Esophagus mucosa (tissue), 1 donor: ENCODE measurements at regions not wholly inside any gene's neighbourhood (a gene's known extent, or its start where the extent isn't known, plus 50 kb on each side); places are given as distances from the start of the nearest gene placed in this dataset.
"Not testable (repeated sequence)": the region's sequence is repeated elsewhere in the genome, so short reads cannot be mapped to it uniquely, and the experiment has no call there.

Experiments
- ATAC-seq: fragments of 200-7000 bp; cut with Tn5 transposase; one replicate; pipeline ENCODE4 v1.9.1; 2020
- donor health status: DM: yes; HTN: yes; CAD: no.

DNA sequence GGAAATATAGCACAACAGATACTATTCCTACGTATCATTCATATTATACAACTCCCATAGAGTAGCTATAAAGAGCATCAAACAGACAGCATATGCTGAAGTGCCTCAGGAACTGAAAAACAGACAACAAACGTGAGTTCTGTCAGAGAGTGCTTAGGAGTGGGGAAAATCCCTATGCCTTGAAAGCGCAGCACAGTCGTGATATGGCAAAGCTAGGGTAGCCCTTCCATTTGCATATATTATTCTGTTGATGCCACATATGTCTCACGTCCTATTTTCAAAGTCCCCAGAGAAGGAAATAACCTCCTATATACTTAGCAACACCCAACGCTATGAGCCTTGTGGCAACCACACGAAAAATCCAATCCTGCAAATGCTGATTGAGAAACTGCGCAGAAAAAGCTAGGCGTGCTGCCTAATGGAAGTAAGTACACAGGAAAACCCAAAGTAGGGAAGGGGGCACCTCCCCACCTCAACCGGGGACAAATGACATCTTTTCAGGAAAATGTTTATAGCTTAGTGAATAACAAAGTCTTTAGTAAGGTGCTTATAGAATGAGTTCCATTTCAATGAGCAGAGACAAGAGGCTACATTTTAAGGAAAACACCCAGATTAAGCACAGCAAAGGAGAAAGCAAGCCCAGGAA, 105.1 kb downstream of the MED10 start:
- no peak for ATAC-seq

DNA sequence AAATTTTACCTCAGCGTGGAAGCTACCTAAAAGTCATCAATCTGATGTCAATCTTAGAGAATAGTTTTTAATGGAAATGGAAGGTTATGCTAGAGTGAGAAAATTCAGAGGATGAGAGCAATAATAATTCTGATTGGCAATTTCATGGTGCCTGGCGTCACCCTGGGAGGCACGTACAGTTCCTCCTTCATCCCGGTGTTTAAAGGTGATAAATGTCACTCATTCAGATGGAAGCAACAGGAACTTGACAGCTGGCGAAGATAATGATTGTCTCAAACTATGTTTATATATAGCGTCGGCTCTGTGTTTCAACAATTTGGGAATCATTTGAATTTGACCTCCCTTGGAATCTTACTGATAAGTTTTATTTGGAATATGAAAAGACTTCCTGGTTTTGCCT, 108.4 kb downstream of the MED10 start:
- ATAC-seq, result no peak

DNA sequence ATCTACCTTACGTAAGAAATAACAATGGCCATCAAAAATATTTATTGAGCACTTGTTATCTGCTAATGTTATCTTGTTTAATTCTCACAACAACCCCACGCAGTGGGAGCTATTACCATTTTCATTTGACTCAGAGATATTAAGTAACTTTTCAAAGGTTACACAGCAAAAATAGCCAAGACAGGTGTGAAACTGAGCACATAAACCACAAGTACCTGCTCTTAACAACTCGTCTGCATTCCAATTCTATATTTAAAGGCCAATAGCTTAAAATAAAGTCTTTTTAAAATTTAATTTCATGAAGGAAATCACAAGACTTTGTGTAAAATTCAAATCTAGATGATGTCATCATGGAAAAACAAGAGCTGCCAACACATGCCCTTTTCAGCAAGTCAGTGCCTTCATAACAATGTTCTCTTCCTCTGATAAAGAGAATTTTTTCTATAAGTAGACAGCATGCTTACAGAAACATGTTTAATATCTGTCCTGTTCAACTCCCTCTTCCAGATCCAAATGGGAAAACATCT, 111.6 kb downstream of the MED10 start:
- no peak for ATAC-seq

DNA sequence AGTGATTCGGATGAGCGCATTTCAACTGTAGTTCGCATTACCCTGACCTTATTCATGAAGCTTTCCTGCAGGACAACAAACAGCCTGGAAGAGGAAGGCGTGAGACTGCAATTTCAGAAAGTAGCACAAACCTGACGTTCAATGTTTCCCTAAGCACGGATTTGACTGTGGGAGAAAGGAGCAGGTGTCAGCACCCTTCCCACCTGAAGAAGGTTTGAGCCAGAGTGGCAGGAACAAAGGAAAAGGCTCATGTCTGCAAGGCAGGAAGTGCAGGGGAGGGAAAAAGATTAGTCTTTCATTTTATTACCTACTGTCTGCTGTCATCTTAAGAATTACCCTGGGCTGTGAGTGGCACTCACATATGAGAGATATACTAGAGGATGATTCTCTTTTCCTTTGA, 114.0 kb downstream of the MED10 start:
- no peak for ATAC-seq

DNA sequence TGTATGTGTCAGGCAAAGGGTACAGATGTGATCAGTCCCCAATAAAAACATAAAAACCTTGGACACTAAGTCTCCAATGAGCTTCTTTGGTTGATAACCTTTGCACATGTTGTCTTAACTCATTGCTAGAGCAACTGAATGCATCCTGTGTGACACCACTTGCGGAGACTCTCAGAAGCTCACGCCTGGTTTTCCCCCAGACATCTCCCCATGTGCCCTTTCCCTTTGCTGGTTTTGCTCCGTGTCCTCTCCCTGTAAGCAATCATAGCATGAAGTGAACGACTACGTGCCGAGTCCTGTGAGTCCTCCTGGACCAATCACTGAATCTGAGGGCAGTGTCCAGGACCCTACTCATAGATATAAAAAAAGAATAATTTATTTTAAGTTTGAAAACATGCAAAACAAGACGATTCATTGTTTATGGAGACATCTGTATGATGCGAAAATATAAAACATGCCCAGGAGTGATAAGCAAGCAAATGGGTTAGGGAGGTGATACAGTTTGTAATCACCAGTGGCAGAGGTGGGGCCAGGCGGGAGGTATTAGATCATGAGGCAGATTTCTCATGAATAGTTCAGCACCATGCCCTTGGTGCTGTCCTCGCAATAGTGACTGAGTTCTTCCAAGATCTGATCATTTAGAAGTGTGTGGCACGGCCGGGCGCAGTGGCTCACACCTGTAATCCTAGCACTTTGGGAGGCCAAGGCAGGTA, 115.5 kb downstream of the MED10 start:
- no peak for ATAC-seq

DNA sequence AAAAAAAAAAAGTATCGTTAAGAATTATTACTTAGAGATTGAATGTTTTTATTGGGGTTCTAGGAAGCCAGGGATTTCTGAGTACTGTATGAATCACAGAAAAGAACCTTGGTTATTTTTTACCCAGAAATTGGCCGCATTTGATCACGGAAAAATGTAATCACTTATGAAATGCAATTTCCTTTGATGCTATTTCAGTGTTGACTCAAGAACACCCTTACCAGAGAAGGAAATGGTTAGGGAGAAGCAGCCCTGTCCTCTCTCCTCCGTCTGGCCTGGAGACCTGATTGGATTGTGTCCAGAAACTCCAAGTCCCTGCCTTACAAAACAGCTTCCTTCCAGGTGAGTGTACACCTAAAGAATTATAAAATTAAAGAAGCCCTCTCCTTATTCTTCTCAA, 116.7 kb downstream of the MED10 start:
- ATAC-seq, result peak; percentile 55

DNA sequence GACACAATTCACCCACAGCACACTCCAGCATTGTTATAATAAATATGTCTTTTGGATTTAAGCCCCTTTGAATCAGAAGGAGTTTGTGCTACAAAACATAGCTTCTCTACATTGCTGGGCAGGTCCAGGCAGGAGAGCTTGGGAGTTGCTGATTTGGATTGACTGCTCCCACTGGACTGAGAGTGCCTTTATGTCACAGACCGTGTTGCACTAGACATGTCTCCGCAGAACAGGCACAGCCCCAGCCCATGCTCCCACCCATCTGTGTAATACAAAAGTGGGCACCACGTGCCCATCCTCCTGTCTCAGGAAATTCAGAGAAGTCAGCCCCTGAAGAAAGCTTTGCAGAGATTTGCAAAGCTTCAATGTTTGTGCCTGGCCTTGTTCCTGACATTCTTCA, 117.1 kb downstream of the MED10 start:
- peak; percentile 86 for ATAC-seq

DNA sequence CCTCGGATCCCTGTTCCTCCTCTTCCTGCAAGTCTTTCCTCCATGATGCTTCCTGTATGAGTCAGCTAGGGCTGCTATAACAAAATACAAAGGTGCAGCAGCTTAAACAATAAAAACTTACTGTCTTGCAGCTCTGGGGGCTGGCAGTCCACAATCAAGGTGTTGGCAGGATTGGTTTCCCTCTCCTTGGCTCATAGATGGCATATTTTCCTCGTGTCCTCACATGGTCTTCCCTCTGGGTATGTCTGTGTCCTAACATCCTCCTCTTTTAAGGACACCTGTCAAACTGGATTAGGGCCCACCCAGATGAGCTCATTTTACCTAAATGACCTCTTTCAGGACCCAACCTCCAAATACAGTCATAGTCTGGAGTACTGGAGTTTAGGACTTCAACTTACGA, 117.5 kb downstream of the MED10 start:
- peak; percentile 80 for ATAC-seq

DNA sequence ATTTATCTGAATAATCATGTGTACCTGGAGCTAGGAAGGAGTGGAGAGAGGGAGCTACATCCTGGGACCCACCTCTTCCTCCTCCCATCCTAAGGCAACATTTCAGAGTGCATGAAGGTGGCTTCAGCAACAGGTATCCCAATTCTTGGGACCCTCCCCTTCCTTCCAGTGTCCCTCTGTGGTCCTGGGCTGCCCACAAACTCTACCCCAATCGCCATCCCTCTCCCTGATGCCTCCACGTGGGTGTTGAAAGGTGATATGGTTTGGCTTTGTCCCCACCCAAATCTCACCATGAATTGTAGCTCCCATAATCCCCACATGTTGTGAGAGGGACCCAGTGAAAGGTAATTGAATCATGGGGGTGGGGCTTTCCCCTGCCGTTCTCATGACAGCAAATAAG, 121.4 kb downstream of the MED10 start:
- no peak for ATAC-seq

DNA sequence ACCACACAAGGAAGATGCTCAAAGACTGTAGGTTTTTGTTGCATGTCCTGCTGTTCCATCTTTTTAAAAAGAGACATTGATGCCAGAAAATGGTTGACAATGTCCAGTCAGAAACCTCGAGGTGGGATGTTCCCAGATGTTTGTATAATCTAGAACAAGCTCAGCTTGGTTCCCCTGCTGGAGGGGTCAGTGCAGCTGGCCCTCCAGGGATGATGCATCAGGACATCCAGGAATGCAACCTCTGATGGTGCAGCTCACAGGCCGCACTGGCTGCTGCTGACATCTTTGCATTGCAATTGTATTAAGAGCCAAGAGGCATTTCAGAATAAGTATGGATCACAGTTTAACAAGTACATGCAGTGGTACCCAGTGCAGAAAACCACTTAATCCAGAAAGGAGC, 122.4 kb downstream of the MED10 start:
- ATAC-seq, result no peak

DNA sequence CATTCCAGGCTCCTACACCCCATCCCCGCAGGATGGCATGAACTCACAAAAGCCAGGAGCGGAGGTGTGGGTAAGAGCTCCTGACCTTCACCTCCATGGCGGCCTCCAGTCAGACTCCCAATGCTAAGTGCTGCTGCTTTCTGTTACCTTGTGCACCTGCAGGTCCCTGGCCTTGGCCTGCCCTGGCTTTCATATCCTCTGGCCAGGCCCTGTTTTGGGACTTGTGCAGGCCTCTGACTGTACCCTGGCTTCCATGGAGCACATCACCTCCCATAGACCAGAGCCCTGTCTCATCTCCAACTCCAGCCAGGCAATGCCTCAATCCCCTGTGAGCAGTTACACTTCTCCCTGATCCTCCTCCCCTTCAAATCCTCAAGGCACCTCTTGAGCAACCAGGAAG, 124.5 kb downstream of the MED10 start:
- no peak for ATAC-seq

DNA sequence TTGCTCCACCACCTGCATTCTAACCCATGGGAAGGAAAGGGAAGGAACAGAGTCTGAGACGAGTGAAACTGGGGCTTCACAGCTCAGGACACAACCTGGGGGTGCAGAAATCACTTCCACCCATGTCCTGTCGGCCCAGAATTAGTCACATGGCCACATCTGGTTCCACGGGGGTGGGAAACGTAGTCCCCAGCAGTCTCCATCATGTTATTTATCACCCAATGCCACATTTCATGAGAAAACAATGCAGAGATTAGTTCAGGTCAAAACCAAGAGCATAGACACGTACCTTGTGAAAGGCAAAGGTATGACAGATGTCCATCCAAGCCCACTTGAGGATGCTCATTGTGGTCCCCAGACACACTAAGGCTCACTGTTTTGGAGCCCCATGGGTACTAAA, 125.1 kb downstream of the MED10 start:
- no peak for ATAC-seq

DNA sequence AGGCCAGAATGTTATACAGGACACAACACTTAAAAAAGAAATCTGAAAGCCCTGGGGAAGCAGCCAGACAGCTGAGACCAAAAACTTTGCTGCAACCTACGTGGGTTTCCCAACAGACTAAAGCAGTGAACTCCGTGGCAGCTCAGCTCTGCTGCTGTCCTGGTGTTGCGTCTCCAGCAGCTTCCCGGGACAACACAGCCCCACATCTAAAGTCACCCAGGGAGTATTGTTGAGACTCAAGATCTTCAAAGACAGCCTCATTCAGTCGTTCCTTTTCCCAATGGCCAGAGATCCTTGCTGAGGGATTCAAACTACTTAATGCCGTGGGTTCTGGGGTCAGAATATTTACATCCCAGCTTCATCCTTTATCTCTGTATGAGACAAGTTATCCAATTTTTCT, 125.8 kb downstream of the MED10 start:
- no peak for ATAC-seq

DNA sequence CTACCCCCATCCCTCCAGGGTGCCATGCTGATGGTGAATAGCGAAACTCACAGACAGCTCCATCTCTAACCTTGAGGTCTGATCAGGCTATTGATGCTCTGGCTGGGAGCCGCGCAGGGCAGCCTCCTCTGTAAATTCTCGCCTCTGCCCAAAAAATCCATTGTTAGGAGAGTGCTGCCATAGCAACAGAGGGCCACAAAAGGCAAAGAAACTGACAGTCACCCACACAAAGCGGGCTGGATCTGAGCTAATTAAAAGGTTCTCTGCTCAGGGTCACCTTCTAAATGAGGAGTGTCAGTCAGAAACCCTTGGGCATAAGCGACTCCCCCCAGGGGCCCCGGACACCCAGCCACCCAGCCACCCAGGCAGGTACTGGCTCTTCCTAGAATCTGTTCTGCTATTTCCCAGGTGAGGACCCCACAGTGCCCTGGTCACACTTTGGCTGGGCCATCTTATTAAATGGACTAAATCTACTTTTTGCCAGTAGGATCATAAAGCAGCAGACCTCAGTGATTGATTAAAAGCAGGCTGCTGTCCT, 126.7 kb downstream of the MED10 start:
- no peak for ATAC-seq

DNA sequence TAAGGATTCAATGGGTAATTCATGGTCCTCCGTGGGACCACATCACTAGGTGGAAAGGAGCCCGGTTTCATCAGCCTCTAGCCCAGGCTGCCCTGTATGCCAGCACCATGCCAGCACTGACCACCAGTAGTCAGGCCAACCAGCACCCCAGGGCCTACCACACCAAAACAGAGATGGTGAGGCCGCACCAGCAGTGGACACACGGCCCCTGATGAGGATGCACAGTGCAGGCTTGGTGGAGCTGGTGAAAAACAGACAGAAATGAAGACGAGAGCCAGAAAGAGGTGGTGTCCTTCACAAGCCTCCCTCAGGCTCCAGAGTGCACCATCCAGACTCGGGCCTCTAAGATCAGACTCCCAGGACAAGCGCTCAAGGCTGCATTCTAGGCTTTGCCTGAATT, 128.2 kb downstream of the MED10 start:
- no peak for ATAC-seq

DNA sequence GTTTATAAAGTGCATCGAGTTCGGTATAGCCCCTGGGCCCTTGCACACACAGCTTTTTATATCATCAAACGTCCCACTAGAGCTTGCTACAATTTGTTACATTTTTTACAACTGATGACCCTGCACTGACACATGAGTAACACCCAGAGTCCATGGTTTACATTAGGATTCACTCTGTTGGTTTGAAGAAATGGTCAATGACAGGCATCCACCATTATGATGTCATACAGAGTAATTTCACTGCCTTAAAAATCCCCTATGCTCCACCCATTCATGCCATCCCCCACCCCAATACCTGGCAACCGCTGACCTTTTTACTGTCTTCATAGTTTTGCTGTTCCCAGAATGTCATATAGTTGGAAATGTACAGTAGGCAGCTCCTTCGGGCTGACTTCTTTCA, 130.2 kb downstream of the MED10 start:
- ATAC-seq, result peak; percentile 37

DNA sequence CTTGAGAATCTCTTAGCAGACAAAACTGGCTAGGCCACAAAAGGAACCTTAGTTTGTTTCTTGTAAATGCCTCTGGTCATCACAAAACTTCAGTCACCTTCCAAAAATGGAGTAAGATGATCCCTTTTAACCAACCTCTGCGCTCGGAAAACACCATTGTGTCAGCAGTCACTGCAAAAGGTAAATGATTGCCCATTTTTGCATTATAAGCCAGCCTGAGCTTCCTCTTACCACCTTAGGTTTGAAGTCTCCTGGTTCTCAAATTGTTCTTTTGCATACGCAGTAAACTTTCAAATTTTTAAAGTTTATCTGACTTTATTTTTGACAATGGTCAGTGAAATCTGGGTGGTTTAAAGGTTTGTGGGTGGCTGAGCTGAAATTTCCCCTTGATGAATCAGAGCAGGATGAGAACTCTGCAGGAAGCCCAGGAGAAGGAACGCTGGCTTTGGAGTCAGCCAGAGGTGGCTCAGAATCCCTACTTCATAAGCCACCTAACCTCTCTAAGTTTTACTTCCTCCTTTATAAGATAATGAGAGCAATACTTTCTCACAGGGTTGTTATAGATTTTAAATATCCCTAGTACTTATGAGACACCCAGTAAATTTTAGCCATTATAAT, 131.4 kb downstream of the MED10 start:
- ATAC-seq, result peak; percentile 47

DNA sequence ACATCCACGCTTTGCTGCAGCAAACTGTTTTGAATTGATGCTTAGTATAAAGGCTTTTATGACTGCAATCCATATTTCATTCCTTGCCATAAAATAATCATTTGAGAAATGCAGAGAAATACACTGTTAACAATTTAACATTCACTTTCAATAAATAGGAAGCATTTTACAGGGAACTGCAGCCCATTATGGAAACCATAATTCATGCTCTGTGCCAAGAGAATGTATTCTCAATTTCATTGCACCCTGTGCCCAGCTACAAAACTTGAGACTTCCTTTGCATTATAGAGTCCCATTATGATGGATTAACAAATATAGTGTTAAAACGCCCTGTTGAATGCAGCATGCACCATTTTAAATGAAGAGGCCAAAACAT, 134.0 kb downstream of the MED10 start:
- no peak for ATAC-seq

DNA sequence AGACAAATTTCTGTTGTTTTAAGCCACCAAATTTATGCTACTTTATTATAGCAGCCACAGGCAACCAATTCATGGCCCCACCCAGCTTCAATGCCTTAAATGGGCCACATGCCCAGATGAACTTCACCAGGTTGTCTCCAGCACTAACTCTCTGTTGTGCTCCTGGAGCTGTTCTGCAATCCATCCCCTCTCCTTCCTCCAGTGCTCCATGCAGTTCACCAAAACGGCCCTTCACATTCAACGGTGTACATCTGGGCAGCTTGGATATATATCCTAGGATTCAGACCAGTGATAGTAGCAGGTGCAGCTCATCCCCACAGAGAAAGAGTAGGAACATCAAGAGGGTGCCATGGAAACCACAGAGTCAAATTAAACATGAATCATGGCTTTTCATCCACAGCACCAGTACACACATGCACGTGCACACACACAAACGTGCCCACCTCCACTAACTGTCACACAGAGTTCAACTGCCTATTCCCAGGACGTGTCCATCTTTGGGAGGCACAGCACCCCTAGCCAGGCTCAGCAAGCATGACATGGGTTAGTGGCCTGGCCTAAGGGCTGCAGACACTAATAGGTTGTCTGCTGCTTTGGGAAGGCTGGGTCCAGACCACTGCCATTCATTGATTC, 134.5 kb downstream of the MED10 start:
- ATAC-seq, result no peak

DNA sequence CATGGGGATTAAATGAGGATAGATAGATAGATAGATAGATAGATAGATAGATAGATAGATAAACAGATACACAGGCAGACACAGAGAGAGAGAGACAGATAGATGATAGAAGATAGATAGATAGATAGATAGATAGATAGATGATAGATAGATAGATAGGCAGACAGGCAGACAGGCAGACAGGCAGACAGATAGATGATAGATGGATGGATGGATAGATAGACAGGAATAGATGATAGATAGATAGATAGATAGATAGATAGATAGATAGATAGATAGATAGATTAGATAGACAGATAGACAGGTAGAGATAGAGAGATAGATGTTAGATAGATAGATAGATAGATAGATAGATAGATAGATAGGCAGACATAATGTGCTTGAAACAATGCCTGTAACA, 137.3 kb downstream of the MED10 start:
- ATAC-seq, result not testable (repeated sequence)

DNA sequence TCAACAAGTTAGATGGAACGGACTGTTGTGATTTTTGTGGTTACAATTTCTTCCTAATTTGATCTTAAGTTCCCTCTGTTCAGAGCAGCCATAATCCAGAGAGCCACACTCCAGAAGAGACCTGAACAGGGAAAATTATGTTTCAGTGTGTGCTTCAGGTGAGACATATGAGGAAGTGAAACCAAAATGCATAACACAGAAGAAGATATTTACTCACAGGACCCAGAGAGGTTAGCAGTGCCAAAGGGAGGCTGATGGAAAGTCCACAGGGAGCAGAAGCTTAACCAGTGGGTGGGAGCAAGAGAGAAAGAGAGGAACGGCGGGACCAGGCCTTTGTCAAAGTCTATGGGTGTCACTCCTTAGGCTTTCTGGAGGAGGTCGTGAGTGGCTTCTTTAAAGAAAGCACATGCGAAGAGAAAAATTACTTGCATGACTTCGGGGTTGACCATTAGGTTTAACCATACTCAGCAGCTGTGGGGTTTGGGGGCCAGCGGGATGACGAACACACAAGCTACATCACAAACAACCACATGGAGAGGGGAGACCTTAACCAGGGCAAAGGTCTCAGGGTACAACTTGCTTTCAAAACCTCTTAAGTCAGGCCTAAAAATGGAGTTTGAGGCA, 141.4 kb downstream of the MED10 start:
- ATAC-seq, result peak; percentile 82

DNA sequence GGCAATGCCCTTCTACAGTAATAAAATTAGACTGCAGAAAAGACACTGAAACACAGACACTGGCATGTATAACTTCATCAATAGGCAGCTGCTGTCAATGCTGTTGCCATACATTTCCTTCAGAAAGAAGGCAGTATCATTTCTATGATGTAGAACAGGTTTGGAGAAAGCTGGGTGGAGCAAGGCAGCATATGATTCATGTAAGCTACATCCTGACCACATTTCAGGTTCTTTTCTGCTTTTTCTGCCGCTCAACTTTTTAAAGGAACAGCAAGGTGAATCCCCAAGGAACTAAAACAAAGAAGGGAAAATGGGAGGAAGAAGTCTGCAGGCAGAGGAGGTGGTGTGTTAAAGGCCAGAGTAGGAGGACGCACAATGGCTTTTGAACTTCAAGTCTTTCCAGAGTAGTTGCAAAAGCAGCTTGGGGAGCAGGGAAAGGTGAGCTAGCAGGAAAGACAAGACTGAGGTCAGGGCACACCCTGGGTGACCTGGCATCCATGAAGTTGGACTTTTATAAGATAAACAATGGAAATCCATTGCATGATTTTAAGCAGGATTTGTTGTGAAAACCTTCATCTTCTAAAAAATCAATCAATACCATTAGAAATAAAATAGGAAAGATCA, 142.1 kb downstream of the MED10 start:
- ATAC-seq, result peak; percentile 91
